Tongue (tissue), 1 donor: ENCODE measurements at regions not wholly inside any gene's neighbourhood (a gene's known extent, or its start where the extent isn't known, plus 50 kb on each side); places are given as distances from the start of the nearest gene placed in this dataset.
"Not testable (repeated sequence)": the region's sequence is repeated elsewhere in the genome, so short reads cannot be mapped to it uniquely, and the experiment has no call there.

Experiments used
- DNase-seq: peaks from one replicate; pipeline ENCODE4 v3.0.0-alpha.2; 2015

GRCh38 chr21:22288885-22289499 is 1290.8 kb downstream of the NCAM2 start:
- DNase-seq = no peak

- DNase-seq = no peak
These were observed 1293.9 kb downstream of the NCAM2 start for GRCh38 chr21:22292144-22292543.

- no peak for DNase-seq
These were observed 1299.4 kb downstream of the NCAM2 start for GRCh38 chr21:22297575-22297974.

GRCh38 chr21:22311741-22312462 is 1313.7 kb downstream of the NCAM2 start:
- DNase-seq = no peak

GRCh38 chr21:22314963-22315362 is 1316.8 kb downstream of the NCAM2 start:
- no peak for DNase-seq

GRCh38 chr21:22319435-22319834 is 1321.2 kb downstream of the NCAM2 start:
- no peak for DNase-seq

GRCh38 chr21:22342889-22343288 is 1344.7 kb downstream of the NCAM2 start:
- DNase-seq = peak; percentile 49

- no peak for DNase-seq
These were observed 1345.1 kb downstream of the NCAM2 start for GRCh38 chr21:22343303-22343702.

GRCh38 chr21:22343721-22344120 is 1345.5 kb downstream of the NCAM2 start:
- DNase-seq = no peak

- no peak for DNase-seq
These were observed 1347.4 kb downstream of the NCAM2 start for GRCh38 chr21:22345624-22346023.

GRCh38 chr21:22346576-22346975 is 1348.4 kb downstream of the NCAM2 start:
- DNase-seq = no peak

- no peak for DNase-seq
These were observed 1352.9 kb downstream of the NCAM2 start for GRCh38 chr21:22351076-22351475.

- no peak for DNase-seq
These were observed 1353.9 kb downstream of the NCAM2 start for GRCh38 chr21:22352088-22352487.

- no peak for DNase-seq
These were observed 1357.7 kb downstream of the NCAM2 start for GRCh38 chr21:22355949-22356348.

GRCh38 chr21:22356663-22357062 is 1358.5 kb downstream of the NCAM2 start:
- no peak for DNase-seq

GRCh38 chr21:22359599-22359998 is 1361.4 kb downstream of the NCAM2 start:
- not testable (repeated sequence) for DNase-seq

- no peak for DNase-seq
These were observed 1365.3 kb downstream of the NCAM2 start for GRCh38 chr21:22363504-22363903.

- no peak for DNase-seq
These were observed 1366.0 kb downstream of the NCAM2 start for GRCh38 chr21:22364163-22364562.

GRCh38 chr21:22374218-22374969 is 1376.2 kb downstream of the NCAM2 start:
- no peak for DNase-seq

GRCh38 chr21:22377795-22378194 is 1379.6 kb downstream of the NCAM2 start:
- DNase-seq = not testable (repeated sequence)

GRCh38 chr21:22393324-22393723 is 1395.1 kb downstream of the NCAM2 start:
- DNase-seq = no peak

- no peak for DNase-seq
These were observed 1397.8 kb downstream of the NCAM2 start for GRCh38 chr21:22395965-22396364.
